Posterior cingulate gyrus (tissue), 11 donors: ENCODE measurements at regions not wholly inside any gene's neighbourhood (a gene's known extent, or its start where the extent isn't known, plus 50 kb on each side); places are given as distances from the start of the nearest gene placed in this dataset.
"Not testable (repeated sequence)": the region's sequence is repeated elsewhere in the genome, so short reads cannot be mapped to it uniquely, and the experiment has no call there.

Experiments
- DNase-seq, 10 donors: peaks; one replicate each; pipeline versions ENCODE4 v3.0.0 to v3.0.0-alpha.2; 2020 to 2021; ENCODE audit warnings: mixed read lengths in 3 of 10
- intact Hi-C: fragments of 100-400 bp; cut with DNase I; formaldehyde crosslinking; loops from one replicate; pipeline ENCODE4 v1.15.1; 2023

- no peak for DNase-seq
- intact Hi-C loops, result no loop called here
Measured at GRCh38 chr9:85487872-85488271, 253.9 kb downstream of the AGTPBP1 start.

- intact Hi-C loops, result no loop called here
- no peak for DNase-seq
Measured at GRCh38 chr9:85484235-85484634, 257.5 kb downstream of the AGTPBP1 start.

DNA sequence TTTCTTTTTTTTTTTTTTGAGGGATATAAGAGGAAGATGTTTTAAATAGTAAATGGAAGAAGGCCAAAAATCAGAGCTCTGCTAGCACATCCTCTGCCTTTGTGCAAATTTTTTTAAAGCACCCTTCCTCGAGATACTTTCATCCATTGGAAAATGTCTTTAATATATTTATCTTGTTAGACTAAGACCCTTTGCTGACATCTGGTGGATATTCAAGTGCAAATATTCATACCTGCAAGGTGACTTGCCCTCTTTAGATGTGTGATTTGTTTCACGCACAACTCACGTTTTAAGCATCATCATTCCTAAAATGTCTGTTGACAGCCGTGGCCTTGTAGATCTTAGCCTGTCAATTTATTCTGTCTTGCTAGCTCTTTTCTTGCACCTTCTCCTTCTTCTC, 258.5 kb downstream of the AGTPBP1 start:
- DNase-seq, result no peak
- intact Hi-C loops, result no loop called here

- intact Hi-C loops, result no loop called here
- no peak for DNase-seq
Measured at GRCh38 chr9:85479305-85479704, 262.4 kb downstream of the AGTPBP1 start.

GRCh38 chr9:85478847-85479246, 262.9 kb downstream of the AGTPBP1 start:
- intact Hi-C loops, result no loop called here
- no peak for DNase-seq

DNA sequence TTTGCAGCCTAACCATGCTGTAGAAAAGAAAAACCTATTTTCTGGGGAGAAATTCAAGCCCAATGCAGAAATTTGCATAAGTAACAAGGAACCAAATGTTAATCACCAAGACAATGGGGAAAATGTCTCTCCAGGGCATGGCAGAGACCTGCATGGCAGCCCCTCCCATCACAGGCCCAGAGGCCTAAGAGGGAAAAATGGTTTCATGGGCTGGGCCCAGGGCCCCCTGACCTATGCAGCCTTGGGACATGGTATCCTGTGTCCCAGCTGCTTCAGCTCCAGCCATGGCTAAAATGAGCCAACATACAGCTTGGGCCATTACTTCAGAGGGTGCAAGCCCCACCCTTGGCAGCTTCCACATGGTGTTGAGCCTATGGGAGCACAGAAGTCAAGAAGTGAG, 266.9 kb downstream of the AGTPBP1 start:
- DNase-seq, intact Hi-C loops: not testable (repeated sequence)

GRCh38 chr9:85471791-85472190, 270.0 kb downstream of the AGTPBP1 start:
- intact Hi-C loops, result no loop called here
- no peak for DNase-seq

DNA sequence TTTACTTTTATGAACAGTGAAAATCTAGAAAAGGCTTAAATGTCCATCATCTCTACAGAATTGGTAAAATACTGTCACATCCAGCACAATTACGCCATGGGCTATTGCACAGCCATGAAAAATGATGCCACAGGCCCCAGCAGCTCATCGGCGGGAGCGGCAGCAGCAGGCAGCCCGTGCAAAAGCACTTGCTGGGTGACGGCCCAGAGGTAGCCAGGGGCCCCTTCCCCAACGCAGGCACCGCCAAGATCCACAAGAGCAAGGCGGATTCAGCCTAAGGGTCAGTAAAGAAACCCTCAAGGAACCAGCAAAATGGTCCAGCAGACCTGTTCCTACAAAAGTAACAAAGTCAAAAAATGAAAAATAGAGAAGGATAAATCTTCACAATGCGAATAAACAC, 272.7 kb downstream of the AGTPBP1 start:
- intact Hi-C loops, result no loop called here
- no peak for DNase-seq

DNA sequence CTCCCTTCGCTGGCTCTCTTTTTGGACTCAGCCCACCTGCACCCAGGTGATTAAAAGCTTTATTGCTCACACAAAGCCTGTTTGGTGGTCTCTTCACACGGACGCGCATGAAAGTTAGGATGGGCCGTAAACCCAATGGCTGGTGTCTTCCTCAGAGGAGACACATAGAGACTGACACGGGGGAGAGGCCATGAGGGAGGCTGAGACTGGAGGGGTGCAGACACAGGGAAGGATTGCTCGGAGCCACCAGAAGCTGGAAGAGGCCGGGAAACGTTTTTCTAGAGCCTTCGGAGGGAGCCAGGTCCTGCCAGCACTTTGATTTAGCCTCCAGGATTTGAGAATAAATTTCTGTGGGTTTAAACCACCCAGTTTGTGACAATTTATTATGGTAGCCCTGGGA, 274.9 kb downstream of the AGTPBP1 start:
- no peak for DNase-seq
- intact Hi-C loops, result no loop called here

GRCh38 chr9:85458114-85458864, 283.5 kb downstream of the AGTPBP1 start:
- DNase-seq, intact Hi-C loops: not testable (repeated sequence)

DNA sequence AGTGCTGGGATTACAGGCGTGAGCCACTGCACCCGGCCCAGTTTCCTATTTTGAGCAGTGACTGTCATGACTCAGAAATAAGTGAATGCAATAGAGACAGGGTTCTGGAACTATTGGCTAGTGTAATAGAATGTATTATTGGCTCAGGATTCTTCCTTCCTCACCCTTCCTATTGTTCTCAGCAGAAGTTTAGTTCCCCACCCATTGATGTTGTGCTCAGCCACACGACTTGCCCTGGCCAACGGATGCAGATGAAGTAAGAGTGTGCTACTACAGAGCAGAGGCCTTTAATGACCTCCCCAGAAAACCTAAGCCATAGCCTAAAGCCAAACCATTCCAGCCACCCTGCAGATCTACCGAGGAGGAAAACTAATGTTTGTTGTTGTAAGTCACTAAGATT, 287.9 kb downstream of the AGTPBP1 start:
- no peak for DNase-seq
- intact Hi-C loops, result no loop called here

DNA sequence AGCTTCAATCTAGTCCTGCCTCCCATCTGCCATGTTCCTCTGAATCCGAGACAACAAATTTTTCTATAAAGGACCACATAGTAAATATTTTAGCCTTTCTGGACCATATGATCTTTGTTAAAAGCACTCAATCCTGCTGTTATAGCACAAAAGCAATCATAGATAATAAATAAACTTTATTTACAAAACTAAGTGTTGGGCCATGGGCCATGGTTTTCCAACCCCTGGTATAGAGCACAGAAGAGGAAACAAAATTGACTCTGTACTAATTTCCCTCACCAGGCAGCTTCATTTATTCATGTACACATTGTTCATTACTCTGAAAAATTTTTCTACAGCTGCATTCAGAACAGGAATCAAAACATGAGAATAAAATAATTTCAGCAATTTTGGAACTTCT, 288.9 kb downstream of the AGTPBP1 start:
- no peak for DNase-seq
- intact Hi-C loops, result no loop called here

GRCh38 chr9:85451680-85452079, 290.1 kb downstream of the AGTPBP1 start:
- no peak for DNase-seq

DNA sequence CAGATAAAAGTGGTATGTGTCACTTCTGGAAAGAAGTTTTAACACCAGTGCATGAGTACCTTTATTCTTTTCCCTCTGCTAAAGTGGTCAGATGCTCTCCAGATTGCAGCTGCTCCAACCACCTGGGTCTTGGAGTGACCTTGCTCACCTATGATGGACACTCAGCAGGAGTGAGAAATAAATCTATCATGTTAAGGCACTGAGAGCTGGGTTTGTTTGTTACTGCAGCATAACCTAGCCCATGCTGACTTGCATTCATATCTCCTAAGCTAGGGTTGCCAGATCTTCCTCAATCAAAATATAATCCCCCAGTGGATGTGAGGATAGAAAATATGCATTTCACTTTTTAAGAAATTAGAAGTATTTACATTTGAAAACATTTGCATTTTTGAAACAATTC, 295.9 kb downstream of the AGTPBP1 start:
- DNase-seq, result no peak
- intact Hi-C loops, result no loop called here

More at GRCh38 chr9:85451680-85452079, 290.1 kb downstream of the AGTPBP1 start:
- intact Hi-C loops, result no loop called here

GRCh38 chr9:85444243-85444642, 297.5 kb downstream of the AGTPBP1 start:
- intact Hi-C loops, result no loop called here
- no peak for DNase-seq

- no peak for DNase-seq
- intact Hi-C loops, result no loop called here
Measured at GRCh38 chr9:85443190-85443598, 298.6 kb downstream of the AGTPBP1 start.

DNA sequence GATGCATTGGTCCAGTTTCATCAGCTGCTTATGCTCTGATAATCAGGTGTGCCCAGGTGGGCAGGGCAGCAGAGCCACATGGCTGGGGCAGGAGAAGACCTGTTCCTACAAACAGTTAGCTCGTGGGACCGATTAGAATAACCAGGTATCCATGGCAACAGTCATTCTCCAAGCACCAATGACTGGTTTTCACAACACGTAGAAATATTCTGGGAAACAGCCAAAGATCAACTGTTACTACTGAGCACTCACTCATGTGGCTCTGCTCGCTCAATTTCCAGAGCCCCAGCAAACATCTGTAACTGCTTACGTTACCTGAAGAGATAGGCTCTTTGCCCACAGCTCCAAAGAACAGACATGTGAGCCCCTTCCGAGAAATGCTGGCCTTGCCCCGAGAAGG, 302.0 kb downstream of the AGTPBP1 start:
- no peak for DNase-seq
- intact Hi-C loops, result no loop called here

GRCh38 chr9:85433956-85434355, 307.8 kb downstream of the AGTPBP1 start:
- intact Hi-C loops, result not testable (repeated sequence)

DNA sequence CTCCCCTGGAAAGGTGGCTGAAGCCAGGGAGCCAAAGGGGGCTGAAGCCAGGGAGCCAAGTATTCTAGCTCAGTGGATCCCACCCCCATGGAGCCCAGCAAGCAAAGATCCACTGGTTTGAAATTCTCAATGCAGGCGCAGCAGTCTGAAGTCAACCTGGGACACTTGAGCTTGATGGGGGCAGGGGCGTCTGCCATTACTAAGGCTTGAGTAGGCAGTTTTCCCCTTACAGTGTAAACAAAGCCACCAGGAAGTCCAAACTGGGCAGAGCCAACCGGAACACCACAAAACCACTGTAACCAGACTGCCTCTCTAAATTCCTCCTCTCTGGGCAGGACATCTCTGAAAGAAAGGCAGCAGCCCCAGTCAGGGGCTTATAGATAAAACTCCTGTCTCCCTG, 308.2 kb downstream of the AGTPBP1 start:
- DNase-seq, intact Hi-C loops: not testable (repeated sequence)

More at GRCh38 chr9:85433956-85434355, 307.8 kb downstream of the AGTPBP1 start:
- DNase-seq, result peak in 2 of 10 donors; percentile 67 to 82

- no peak for DNase-seq
- intact Hi-C loops, result no loop called here
Measured at GRCh38 chr9:85433046-85433445, 308.7 kb downstream of the AGTPBP1 start.

DNA sequence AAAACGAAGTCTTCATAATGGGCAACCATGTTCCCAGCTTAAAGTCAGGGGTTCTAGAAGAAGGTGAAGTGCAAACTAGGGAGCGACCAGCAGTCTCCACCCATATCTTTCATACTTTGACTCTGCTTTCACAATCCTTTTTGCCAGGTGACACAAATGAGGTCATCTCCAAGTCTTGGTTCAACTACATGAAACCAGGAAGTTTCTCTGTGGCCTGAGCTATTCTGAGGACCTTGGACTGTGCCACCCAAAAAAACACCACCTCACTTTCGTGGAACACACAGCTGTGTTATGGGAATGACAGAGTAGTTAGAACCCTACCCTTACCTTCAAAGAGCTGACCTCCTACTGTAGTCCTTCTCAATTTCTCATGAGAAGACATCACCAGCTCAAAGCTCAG, 309.2 kb downstream of the AGTPBP1 start:
- intact Hi-C loops, result no loop called here
- no peak for DNase-seq

DNA sequence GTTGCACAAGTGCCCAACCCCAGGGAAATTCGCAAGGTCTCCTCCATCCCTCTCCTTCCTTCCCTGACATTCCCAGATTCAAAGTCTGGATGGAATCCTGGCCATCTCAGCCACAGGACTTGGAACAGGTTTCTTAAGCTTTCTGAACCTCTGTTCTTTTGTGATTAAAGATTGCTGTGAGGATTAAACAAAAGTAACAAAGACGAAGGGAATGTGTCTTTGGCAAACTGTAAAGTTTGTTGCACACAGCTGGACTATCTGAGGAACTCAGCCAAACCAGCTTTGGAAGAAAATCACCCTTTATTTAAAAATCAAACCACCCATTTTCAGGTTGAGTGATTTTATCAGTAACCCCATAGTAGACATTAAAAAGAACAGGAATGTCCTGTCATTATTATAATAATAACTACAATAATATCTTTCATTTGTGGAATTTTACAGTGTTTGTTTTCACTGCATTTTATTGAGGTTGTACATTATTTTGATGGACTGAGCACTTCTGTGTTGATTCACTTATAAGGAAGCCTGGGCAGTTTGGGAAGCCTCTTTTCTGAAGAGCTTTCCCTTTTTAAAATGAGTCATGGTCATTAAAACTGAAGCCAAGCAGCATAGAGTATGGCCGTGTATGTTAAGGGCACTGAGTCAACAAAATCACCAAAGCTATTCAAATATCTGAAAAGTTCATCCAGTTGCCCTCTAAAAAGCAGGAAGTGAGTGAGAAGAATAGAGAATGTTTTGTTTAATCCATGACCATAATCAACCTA, 310.2 kb downstream of the AGTPBP1 start:
- DNase-seq, result no peak
- intact Hi-C loops, result no loop called here
